Activated naive CD8-positive, alpha-beta T cell treated with anti-CD3 and anti-CD28 coated beads, Interleukin-2, amount 10 ng/mL, durations not matched to agents 7 days and 5 days (primary cell): ENCODE measurements at regions not wholly inside any gene's neighbourhood (a gene's known extent, or its start where the extent isn't known, plus 50 kb on each side); places are given as distances from the start of the nearest gene placed in this dataset.

ENCODE experiments used
- ATAC-seq: fragments of 150-1000 bp; cut with Tn5 transposase; one replicate; pipeline ENCODE4 v1.10.0; 2021; ENCODE audit warnings: low read depth, moderate library complexity
- POLR2A ChIA-PET: fragments of 350-600 bp; sonication (Branson Sonifier 250); formaldehyde crosslinking; loops from one replicate; lab custom pipeline; 2021; ENCODE audit warnings: antibody characterized with exemption; lab: Charles Lee
- DNase-seq: peaks from one replicate; pipeline ENCODE4 v3.0.0; 2021
- H3K27ac Mint-ChIP-seq: one replicate; pipeline ENCODE4 v1.8.0; 2022; ENCODE audit warnings: mild to moderate bottlenecking, mixed read lengths
- H3K27me3 Mint-ChIP-seq: one replicate; pipeline ENCODE4 v1.8.0; 2022; ENCODE audit warnings: mild to moderate bottlenecking, moderate library complexity, mixed read lengths
- H3K36me3 Mint-ChIP-seq: one replicate; pipeline ENCODE4 v1.8.0; 2021; ENCODE audit warnings: mild to moderate bottlenecking, mixed read lengths
- H3K4me1 Mint-ChIP-seq: one replicate; pipeline ENCODE4 v1.8.0; 2021; ENCODE audit warnings: mixed read lengths
- H3K4me3 Mint-ChIP-seq: one replicate; pipeline ENCODE4 v1.8.0; 2022; ENCODE audit warnings: mild to moderate bottlenecking, moderate library complexity, mixed read lengths
- H3K9me3 Mint-ChIP-seq: one replicate; pipeline ENCODE4 v1.8.0; 2021; ENCODE audit warnings: mixed read lengths

DNA sequence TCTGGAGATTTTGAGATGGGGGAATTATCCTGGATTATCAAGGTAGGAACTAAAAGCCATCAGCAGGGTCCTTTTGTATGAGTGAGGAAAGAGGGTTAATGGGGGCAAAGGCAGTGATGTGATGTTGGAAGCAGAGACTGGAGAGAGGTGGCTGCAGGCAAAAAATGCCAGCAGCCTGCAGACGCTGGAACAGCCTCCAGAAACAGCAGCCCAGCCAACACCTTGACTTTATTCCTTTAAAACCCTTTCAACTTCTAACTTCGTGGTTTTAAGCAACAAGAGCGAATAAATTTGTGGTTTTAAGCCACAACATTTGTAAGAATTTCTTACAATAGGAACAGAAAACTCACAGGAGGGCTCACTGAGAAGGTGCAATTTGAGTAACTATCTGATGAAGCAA, 523.1 kb upstream of the HS6ST1 start:
- no peak overlapping the region for H3K4me3 Mint-ChIP-seq

DNA sequence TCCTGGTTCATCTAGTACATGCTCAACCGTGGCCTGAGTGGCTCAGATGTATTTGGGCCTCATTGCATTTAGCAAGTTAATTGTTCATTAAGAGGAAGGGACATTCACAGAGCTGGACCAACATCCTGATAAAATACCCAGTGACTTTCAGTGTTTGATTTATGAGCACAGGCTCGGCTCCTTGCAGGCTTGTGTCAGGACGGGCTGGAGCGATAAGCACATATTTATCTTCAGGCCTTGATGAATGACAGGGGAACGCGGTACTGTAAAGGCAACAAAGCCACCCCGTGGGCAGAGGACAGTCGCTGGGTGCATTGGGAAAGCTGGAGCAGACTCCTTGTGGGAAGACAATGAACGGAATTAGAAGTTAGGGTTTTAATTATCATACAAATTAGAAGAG, 548.6 kb upstream of the HS6ST1 start:
- no peak overlapping the region for H3K27ac Mint-ChIP-seq
- ATAC-seq: no peak
- H3K4me1 Mint-ChIP-seq: no peaks in the 10 kb centered on the region
- POLR2A ChIA-PET: no interaction called here
- H3K9me3 Mint-ChIP-seq: no peaks in the 10 kb centered on the region
- H3K27me3 Mint-ChIP-seq: no peaks in the 10 kb centered on the region
- H3K36me3 Mint-ChIP-seq: no peaks in the 10 kb centered on the region
- DNase-seq: no peak
- no peak overlapping the region for H3K4me3 Mint-ChIP-seq

More for the DNA sequence above, 523.1 kb upstream of the HS6ST1 start:
- POLR2A ChIA-PET: no interaction called here
- no peaks in the 10 kb centered on the region for H3K36me3 Mint-ChIP-seq
- H3K27me3 Mint-ChIP-seq: no peaks in the 10 kb centered on the region
- peaks cover 3% of the 10 kb centered on the region for H3K9me3 Mint-ChIP-seq
- DNase-seq (no peak), ATAC-seq (no peak)
- H3K27ac Mint-ChIP-seq: no peak overlapping the region
- H3K4me1 Mint-ChIP-seq: no peaks in the 10 kb centered on the region

DNA sequence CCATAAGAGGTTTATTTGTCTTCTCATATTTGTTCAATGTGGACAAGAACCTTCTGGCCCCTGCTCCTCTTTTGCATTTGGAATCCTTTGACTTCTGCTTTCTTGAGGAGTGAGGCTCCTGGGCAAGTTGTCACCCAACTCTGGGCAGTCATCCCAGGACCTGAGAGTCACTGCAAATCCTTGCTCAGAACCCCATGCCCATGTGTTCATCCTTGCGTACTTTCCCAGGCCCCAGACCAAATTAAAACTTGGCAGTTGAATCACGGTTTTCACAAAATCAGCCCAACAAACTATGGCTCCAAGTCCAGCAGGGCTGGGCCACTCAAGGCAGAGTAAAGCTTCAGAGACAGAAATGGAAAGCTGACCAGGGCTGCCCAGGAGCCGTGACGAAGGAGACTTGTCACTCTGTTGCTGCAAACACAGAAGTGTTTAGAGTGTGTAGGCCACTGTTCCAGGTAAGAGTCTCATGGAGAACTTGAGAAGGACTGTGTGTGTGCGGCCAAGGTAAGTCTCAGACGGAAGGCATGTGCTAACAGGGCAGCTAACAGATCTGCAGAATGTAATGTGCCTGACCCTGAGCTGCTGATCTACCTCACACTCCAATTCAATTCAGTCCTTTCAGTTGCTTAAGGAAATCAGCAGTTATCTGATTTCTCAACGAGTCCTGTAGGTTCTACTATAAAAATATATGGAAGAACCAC, 549.4 kb upstream of the HS6ST1 start:
- Mint-ChIP-seq H3K9me3 (no peaks in the 10 kb centered on the region), H3K36me3 (no peaks in the 10 kb centered on the region), H3K4me1 (no peaks in the 10 kb centered on the region), H3K27ac (no peak overlapping the region), H3K27me3 (no peaks in the 10 kb centered on the region), H3K4me3 (no peak overlapping the region)
- DNase-seq (no peak), ATAC-seq (no peak)
- POLR2A ChIA-PET: no interaction called here

DNA sequence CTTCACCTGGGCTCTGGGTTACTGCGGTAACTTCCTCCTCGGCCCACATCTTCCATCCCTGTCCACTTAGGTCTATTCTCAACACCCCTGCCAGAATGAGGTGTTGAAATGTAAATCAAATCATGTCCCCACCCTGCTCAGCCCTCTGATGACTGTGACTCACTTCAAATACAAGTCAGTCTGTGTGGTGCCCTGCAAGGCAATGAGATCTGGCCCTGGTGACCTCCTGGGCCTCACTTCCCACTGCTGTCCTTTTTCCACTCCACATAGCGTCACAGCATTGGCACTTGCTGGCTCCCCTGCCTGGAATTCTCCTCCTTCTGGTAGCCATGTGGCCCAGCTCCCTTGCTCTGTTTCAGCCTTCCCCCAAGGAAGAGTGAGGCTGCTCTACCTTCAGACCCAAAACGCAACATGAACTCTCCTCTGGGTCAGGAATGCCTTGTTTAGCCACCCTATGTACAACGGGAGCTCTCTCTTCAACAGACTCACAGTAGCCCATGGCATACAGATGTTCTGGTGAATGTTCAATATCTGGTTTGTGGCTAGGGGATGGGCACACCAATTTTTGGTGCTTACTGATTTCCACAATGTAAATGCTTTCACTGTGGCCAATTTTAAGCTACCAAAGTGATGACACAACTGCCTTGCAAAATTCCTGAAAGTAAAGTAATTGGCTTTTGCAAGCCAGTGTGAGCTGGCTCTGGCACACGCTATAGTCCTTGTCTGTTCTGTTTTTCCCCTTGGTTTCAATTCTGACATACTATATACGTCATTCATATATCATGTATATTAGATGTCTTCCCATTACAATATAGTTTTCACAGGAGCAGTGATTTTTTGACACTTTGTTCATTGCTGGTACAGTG, 550.3 kb upstream of the HS6ST1 start:
- H3K4me3 Mint-ChIP-seq: no peak overlapping the region
- H3K27me3 Mint-ChIP-seq: no peaks in the 10 kb centered on the region
- POLR2A ChIA-PET: no interaction called here
- H3K36me3 Mint-ChIP-seq: no peaks in the 10 kb centered on the region
- no peak for ATAC-seq
- DNase-seq: no peak
- H3K27ac Mint-ChIP-seq: no peak overlapping the region
- no peaks in the 10 kb centered on the region for H3K9me3 Mint-ChIP-seq
- H3K4me1 Mint-ChIP-seq: no peaks in the 10 kb centered on the region

DNA sequence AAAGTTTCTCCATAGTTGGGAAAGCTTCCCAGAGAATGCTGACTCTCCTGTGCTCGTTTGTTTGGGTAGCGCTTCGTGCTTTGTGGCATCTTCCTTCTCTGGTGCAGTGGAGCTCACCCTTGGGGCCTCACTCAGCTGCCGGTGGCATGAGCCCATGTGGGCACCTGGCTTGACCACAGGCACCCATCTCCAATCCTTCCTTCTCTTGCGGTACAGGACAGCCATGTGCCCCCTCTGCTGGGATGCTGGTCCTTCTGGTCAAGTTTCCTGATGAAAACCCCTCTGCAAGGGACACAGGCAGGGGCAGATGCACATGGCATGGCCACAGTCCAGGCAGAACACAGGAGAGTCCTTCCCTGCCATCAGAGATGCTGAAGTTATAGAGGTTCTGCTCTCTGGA, 555.9 kb upstream of the HS6ST1 start:
- no peaks in the 10 kb centered on the region for H3K27me3 Mint-ChIP-seq
- H3K9me3 Mint-ChIP-seq: no peaks in the 10 kb centered on the region
- DNase-seq (no peak), ATAC-seq (no peak)
- H3K4me3 Mint-ChIP-seq: no peak overlapping the region
- no peaks in the 10 kb centered on the region for H3K4me1 Mint-ChIP-seq
- no peak overlapping the region for H3K27ac Mint-ChIP-seq
- no peaks in the 10 kb centered on the region for H3K36me3 Mint-ChIP-seq
- POLR2A ChIA-PET: no interaction called here

DNA sequence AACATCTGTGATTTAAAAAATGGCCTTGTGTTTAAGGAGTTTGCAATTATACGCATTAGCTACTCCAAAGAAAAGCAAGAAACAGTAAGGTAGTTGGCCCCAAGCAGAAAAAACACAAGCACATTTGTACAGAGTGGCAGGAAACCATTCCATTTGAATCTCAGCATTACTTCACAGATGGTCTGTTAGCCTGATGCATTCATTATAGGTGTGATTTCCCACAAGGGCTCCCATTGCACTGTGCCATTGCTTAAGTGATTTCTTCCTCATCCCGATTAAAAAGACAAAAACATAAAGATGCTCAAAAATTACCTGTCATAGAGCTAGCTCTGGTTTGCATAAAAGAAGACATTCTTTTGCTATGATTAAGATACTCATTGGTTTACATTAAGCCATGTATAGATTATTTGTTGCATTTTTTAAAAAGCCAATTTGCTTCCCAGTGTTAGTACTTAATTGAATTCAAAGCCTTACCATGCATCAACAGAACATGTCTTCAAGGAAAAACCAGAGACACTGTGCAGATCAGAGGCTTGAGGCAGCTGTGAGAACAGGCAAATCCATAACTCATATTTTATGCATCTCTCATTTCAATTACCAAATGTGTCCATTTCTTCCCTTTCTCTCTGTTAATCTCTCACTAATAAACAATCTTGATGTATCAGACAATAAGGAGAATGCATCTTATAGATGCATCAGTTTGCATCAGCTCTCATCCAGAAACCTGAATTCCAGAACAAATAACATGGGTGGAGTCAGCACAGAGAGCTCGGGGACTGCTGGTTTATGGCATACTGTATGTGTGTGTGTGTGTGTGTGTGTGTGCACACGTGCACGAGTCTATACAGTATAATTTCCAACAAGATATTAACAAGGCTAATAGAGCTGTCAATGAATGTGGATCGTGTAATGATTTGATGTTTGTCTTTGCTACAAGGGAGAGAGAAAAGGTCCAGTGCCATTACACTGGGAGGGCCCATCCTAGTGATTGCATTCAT, 558.6 kb upstream of the HS6ST1 start:
- Mint-ChIP-seq H3K27me3 (no peaks in the 10 kb centered on the region), H3K4me3 (no peak overlapping the region), H3K9me3 (no peaks in the 10 kb centered on the region), H3K4me1 (no peaks in the 10 kb centered on the region), H3K36me3 (no peaks in the 10 kb centered on the region), H3K27ac (no peak overlapping the region)
- ATAC-seq (no peak), DNase-seq (no peak)
- POLR2A ChIA-PET: no interaction called here

DNA sequence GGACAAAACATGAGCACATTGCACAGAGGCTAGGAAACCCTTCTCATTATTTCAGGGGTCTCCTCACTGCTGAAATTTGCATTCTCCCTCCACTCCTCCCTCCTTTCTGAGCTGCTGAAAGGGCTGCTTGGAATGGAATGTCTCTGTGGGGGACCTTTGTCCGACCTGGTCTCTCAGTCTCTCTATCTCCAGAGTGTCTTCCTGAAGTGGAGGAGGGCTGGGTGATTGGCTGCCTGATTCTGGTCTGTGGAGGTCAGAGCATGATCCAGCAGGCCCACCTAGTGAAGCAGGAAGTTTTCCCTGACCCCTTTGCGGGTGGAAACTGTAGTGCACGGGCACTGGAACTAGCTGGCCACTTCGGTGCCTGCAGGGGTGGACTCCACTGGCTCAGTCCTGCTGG, 560.5 kb upstream of the HS6ST1 start:
- DNase-seq (no peak), ATAC-seq (no peak)
- no peak overlapping the region for H3K27ac Mint-ChIP-seq
- no peaks in the 10 kb centered on the region for H3K36me3 Mint-ChIP-seq
- H3K4me3 Mint-ChIP-seq: no peak overlapping the region
- POLR2A ChIA-PET: no interaction called here
- no peaks in the 10 kb centered on the region for H3K9me3 Mint-ChIP-seq
- H3K27me3 Mint-ChIP-seq: no peaks in the 10 kb centered on the region
- no peaks in the 10 kb centered on the region for H3K4me1 Mint-ChIP-seq

DNA sequence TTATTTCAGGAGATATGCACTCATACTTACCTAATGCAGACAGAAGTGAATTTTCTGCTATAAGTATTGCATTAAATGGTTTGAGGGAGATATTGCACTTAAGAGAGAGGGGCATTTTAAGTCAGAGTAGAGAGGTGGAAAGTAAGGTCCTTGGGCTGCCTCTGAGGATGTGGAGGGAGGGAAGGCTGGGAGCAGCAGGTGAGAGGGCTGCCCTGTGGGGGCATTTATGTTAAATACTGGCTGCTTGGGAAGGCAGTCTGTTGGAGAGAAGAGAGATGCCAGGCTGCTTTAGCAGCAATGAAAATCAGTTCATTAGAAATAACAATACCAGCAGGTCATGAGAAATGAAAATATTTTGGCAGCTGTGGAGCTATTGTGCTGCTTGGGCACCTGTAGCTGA, 576.2 kb upstream of the HS6ST1 start:
- no peak for DNase-seq
- no peak overlapping the region for H3K4me3 Mint-ChIP-seq
- no peaks in the 10 kb centered on the region for H3K9me3 Mint-ChIP-seq
- POLR2A ChIA-PET: no interaction called here
- H3K27me3 Mint-ChIP-seq: peaks cover 3% of the 10 kb centered on the region
- no peaks in the 10 kb centered on the region for H3K36me3 Mint-ChIP-seq
- ATAC-seq: no peak
- no peak overlapping the region for H3K27ac Mint-ChIP-seq
- no peaks in the 10 kb centered on the region for H3K4me1 Mint-ChIP-seq

DNA sequence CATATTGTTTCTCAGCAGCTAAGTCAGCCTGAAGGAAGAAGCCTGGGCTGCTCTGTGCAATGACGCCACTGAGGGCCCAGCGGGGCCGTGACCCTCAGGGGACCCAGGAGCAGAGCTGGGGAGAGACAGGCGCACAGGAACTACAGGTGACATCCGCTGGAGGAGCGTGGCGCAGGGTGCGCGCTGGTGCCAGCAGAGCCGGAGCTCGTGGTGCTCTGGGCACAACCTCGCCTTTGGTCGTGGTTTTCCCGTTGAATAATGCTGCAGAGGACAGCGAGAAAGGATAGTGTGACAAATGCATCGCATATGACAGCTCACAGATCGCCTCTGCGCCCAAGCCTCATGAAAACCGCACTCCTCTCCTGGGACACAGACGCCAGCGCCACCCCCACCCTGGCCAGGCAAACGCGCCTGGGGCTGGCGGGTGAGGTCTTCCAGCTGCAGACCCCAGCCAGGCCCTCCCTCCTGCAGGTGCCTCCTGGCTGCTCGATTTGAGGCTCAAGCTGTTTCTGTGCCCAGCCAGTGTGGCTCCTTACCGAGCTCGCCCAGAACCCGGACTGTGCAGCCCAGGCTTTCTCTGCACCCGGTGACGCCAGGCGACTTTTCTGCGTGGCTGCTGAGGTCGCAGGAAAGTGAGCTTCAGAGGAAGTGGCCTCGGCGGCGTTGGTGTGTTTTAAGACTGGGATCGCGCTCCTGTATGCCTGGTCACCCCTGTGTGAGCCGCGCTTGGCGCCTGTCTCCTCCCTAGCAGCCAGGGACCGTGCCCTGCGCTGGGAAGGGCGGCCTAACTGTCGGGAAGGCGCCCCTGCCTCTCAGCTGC, 583.1 kb upstream of the HS6ST1 start:
- Mint-ChIP-seq H3K4me3 (no peak overlapping the region), H3K9me3 (no peaks in the 10 kb centered on the region), H3K27ac (no peak overlapping the region), H3K4me1 (peaks cover 5% of the 10 kb centered on the region), H3K36me3 (no peaks in the 10 kb centered on the region), H3K27me3 (peaks cover 12% of the 10 kb centered on the region)
- POLR2A ChIA-PET: no interaction called here
- DNase-seq (no peak), ATAC-seq (no peak)

DNA sequence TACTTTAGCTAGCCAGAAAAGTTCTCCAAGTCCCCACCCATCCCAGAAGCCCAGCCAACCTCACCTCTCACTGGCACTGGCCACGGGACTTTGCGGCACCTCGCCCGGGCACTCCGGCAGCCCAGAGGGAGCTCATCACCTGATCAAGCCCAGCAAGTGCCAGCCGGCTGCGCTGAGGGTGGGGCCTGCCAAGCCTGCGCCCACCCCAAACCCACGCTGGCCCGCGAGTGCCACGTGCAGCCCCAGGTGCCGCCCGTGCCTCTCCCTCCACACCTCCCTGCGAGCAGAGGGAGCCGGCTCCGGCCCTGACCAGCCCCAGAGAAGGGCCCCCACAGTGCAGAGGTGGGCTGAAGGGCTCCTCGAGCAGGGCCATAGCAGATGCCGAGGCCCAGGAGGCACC, 585.0 kb upstream of the HS6ST1 start:
- H3K4me3 Mint-ChIP-seq: no peak overlapping the region
- no peak for ATAC-seq
- peaks cover 12% of the 10 kb centered on the region for H3K27me3 Mint-ChIP-seq
- no peak overlapping the region for H3K27ac Mint-ChIP-seq
- no peak for DNase-seq
- H3K9me3 Mint-ChIP-seq: peaks cover 1% of the 10 kb centered on the region
- H3K4me1 Mint-ChIP-seq: peaks cover 5% of the 10 kb centered on the region
- POLR2A ChIA-PET: no interaction called here
- H3K36me3 Mint-ChIP-seq: no peaks in the 10 kb centered on the region

DNA sequence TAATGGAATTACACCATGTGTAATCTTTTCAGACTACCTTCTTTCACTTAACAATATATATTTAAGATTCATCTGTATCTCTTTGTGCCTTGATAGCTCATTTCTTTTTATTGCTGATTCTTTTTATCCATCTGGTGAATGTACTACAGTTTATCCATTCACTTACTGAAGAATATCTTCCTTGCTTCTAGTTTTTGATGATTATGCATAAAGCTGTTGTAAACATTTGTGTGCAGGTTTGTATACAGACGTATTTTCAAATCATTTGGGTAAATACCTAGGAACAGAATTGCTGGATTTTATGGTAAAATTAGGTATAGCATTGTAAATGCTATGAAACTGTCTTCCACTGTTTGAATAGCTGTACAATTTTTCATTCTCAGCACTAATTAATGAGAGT, 592.6 kb upstream of the HS6ST1 start:
- DNase-seq (no peak), ATAC-seq (no peak)
- Mint-ChIP-seq H3K4me3 (no peak overlapping the region), H3K4me1 (no peaks in the 10 kb centered on the region), H3K36me3 (no peaks in the 10 kb centered on the region), H3K27ac (no peak overlapping the region), H3K27me3 (peaks cover 4% of the 10 kb centered on the region), H3K9me3 (peaks cover 1% of the 10 kb centered on the region)
- POLR2A ChIA-PET: no interaction called here

DNA sequence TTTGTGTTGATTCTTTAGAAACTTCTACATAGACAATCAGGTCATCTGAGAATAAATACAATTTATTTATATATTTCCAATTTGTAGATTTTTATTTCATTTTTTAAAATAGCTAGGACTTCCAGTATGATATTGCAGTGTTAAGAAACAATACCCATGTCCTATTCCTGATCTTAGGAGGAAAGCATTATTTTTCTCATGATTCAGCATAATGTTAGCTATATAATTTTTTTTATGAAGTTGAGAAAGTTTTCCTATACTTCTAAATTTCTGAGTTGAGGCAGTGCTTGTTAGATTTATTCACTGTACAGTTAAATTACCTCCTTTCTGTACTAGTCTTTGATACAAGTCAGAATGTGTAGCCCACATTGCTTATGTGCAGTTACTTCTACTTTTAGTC, 595.7 kb upstream of the HS6ST1 start:
- Mint-ChIP-seq H3K9me3 (peaks cover 2% of the 10 kb centered on the region), H3K27ac (no peak overlapping the region), H3K27me3 (peaks cover 3% of the 10 kb centered on the region), H3K36me3 (no peaks in the 10 kb centered on the region), H3K4me1 (no peaks in the 10 kb centered on the region), H3K4me3 (no peak overlapping the region)
- ATAC-seq: no peak
- no peak for DNase-seq
- POLR2A ChIA-PET: no interaction called here

DNA sequence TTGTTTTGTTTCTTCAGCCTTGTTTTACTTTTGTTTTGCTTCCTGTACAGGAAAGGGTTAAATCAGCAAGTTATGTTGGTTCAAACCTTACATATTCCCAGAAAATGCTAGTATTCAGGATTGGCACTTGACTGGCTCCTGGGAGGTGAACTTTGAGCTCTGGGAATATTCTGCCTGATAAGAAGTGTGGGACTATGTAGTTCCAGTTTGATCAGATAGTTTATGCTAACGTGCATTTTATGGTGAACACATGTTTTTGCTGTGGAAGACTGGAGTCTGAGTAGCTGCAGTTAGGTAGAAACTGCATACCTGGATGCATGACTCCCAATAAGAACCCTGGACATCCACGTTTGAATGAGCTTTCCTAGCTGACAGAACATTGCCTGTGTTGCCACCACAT, 603.1 kb upstream of the HS6ST1 start:
- peaks cover 4% of the 10 kb centered on the region for H3K9me3 Mint-ChIP-seq
- ATAC-seq: no peak
- POLR2A ChIA-PET: no interaction called here
- no peak overlapping the region for H3K27ac Mint-ChIP-seq
- peaks cover 3% of the 10 kb centered on the region for H3K27me3 Mint-ChIP-seq
- no peak overlapping the region for H3K4me3 Mint-ChIP-seq
- H3K36me3 Mint-ChIP-seq: no peaks in the 10 kb centered on the region
- DNase-seq: no peak
- H3K4me1 Mint-ChIP-seq: no peaks in the 10 kb centered on the region
